Right lobe of liver (tissue), 6 donors: ENCODE measurements at regions not wholly inside any gene's neighbourhood (a gene's known extent, or its start where the extent isn't known, plus 50 kb on each side); places are given as distances from the start of the nearest gene placed in this dataset.
A peak's percentile ranks its signal among the peaks of the same experiment; 100 is the strongest.
"Not testable (repeated sequence)": the region's sequence is repeated elsewhere in the genome, so short reads cannot be mapped to it uniquely, and the experiment has no call there.

ENCODE experiments used
- ATAC-seq, 4 donors: fragments of 200-7000 bp; cut with Tn5 transposase; one replicate each; pipeline ENCODE4 v1.9.1; 2020; ENCODE audit warnings: mild to moderate bottlenecking in 4 of 4, moderate library complexity in 4 of 4
- DNase-seq, 3 donors: peaks; one replicate each; pipeline ENCODE4 v3.0.0-alpha.2; 2020
- H3K27ac ChIP-seq, 3 donors: fragments of 200-600 bp; one replicate each; pipeline ENCODE4 v1.8.0; 2022
- H3K27me3 ChIP-seq, 2 donors: fragments of 200-600 bp; one replicate each; pipeline ENCODE4 v1.8.0; 2022
- H3K36me3 ChIP-seq, 4 donors: fragments of 200-600 bp; sonication (generic) in 1 of 4; one replicate each; pipeline versions ENCODE4 v1.5.1 to v1.8.0; 2017 to 2022; ENCODE audit warnings: control low read depth in 1 of 4
- H3K4me1 ChIP-seq, 4 donors: fragments of 200-600 bp; sonication (generic) in 1 of 4; one replicate each; pipeline versions ENCODE4 v1.5.1 to v1.8.0; 2017 to 2022; ENCODE audit warnings: control low read depth in 1 of 4
- H3K4me3 ChIP-seq, 3 donors: fragments of 200-600 bp; one replicate each; pipeline ENCODE4 v1.8.0; 2022
- H3K9me3 ChIP-seq, 4 donors: fragments of 200-600 bp; sonication (generic) in 1 of 4; one replicate each; pipeline versions ENCODE4 v1.5.1 to v1.8.0; 2017 to 2022; ENCODE audit warnings: control low read depth in 1 of 4
- CTCF ChIP-seq, 4 donors: fragments of 200-600 bp in 3 of 4; fragments of 450-650 bp in 1 of 4; IDR thresholded peaks; one replicate each; pipeline versions ENCODE4 v1.5.1 to v1.8.0; 2016 to 2022; ENCODE audit warnings: antibody characterized with exemption in 4 of 4, mild to moderate bottlenecking in 2 of 4
- POLR2A ChIP-seq: fragments of 450-650 bp; IDR thresholded peaks from one replicate; pipeline ENCODE4 v1.6.1; 2017; ENCODE audit warnings: antibody characterized with exemption, mild to moderate bottlenecking
- WGBS: methylation state at CpG from one replicate; pipeline ENCODE4 v1.1.6; 2018; ENCODE audit warnings: low coverage, low lambda C conversion rate; ENCODE audit not compliant: insufficient coverage; ENCODE audit errors: missing lambda C conversion rate; 5-methylcytosine and 5-hydroxymethylcytosine counted together
- intact Hi-C, 2 donors: fragments of 100-400 bp; cut with DNase I; formaldehyde crosslinking; loops; one replicate each; pipeline versions ENCODE4 v1.11.2 to v1.14.1; 2022
- donor health status: DM: no; HTN: yes; CAD: no.
- donor health status: DM: no; HTN: no; CAD: no.
- donor health status: DM: no; HTN: no; CAD: no.
- donor health status: DM: no; HTN: yes; CAD: no.
- donor health status: DM: no; HTN: yes; CAD: no.

GRCh38 chr5:1732238-1732941 is 67.2 kb downstream of the MRPL36 start:
- TF ChIP-seq CTCF (IDR thresholded peaks at IDR 0.05), result no peak
- no peak for TF ChIP-seq POLR2A
- WGBS, result 78% methylated on average over 4 of the region's 9 CpGs
- ATAC-seq (no peak), DNase-seq (peak; percentile 13 to 30 (median 29))
- no peaks in the 10 kb centered on the region for H3K4me1 ChIP-seq
- H3K27me3 ChIP-seq, result no peaks in the 10 kb centered on the region
- intact Hi-C loops, result no loop called here
- H3K4me3 ChIP-seq, result no peak overlapping the region
- no peaks in the 10 kb centered on the region for H3K9me3 ChIP-seq
- H3K27ac ChIP-seq, result no peak overlapping the region
- H3K36me3 ChIP-seq, result no peaks in the 10 kb centered on the region

GRCh38 chr5:1731855-1732237 is 67.8 kb downstream of the MRPL36 start:
- H3K9me3 ChIP-seq, H3K4me1 ChIP-seq, H3K27ac ChIP-seq, H3K27me3 ChIP-seq, H3K36me3 ChIP-seq, H3K4me3 ChIP-seq, intact Hi-C loops, ATAC-seq: not testable (repeated sequence)
- peak in 2 of 3 donors; percentile 0 to 17 for DNase-seq
- WGBS, result 69% methylated on average over 2 of the region's 4 CpGs

- TF ChIP-seq CTCF (IDR thresholded peaks at IDR 0.05), result no peak
- WGBS, result 64% methylated on average over 8 of the region's 11 CpGs
- DNase-seq (peak in 1 of 3 donors; percentile 23), ATAC-seq (no peak)
- H3K27me3 ChIP-seq, result no peaks in the 10 kb centered on the region
- H3K27ac ChIP-seq, result no peak overlapping the region
- H3K4me3 ChIP-seq, result no peak overlapping the region
- H3K36me3 ChIP-seq, result no peaks in the 10 kb centered on the region
- intact Hi-C loops, result no loop called here
- H3K4me1 ChIP-seq, result no peaks in the 10 kb centered on the region
- no peaks in the 10 kb centered on the region for H3K9me3 ChIP-seq
These were observed 68.5 kb downstream of the MRPL36 start for GRCh38 chr5:1731091-1731639.

- intact Hi-C loops, result no loop called here
- H3K27me3 ChIP-seq, result no peaks in the 10 kb centered on the region
- no peaks in the 10 kb centered on the region for H3K36me3 ChIP-seq
- ATAC-seq, result no peak
- H3K9me3 ChIP-seq, result no peaks in the 10 kb centered on the region
- H3K4me3 ChIP-seq, result no peak overlapping the region
- DNase-seq, result peak in 2 of 3 donors; percentile 28 to 31
- no peak overlapping the region for H3K27ac ChIP-seq
- no peak for TF ChIP-seq POLR2A
- TF ChIP-seq CTCF (IDR thresholded peaks at IDR 0.05), result no peak
- H3K4me1 ChIP-seq, result no peaks in the 10 kb centered on the region
- 37% methylated on average over 2 of the region's 7 CpGs for WGBS
These were observed 69.2 kb downstream of the MRPL36 start for GRCh38 chr5:1730487-1730847.

GRCh38 chr5:1729641-1730486 is 69.8 kb downstream of the MRPL36 start:
- TF ChIP-seq POLR2A (no peak), CTCF (IDR thresholded peaks at IDR 0.05) (no peak)
- Histone ChIP-seq H3K4me1 (no peaks in the 10 kb centered on the region), H3K4me3 (no peak overlapping the region), H3K9me3 (no peaks in the 10 kb centered on the region), H3K36me3 (no peaks in the 10 kb centered on the region), H3K27ac (no peak overlapping the region), H3K27me3 (no peaks in the 10 kb centered on the region)
- DNase-seq, result peak; percentile 8 to 41 (median 31)
- intact Hi-C loops, result no loop called here
- WGBS, result 68% methylated on average over 11 of the region's 40 CpGs
- ATAC-seq, result no peak
